K562 (cell line): ENCODE measurements at regions not wholly inside any gene's neighbourhood (a gene's known extent, or its start where the extent isn't known, plus 50 kb on each side); places are given as distances from the start of the nearest gene placed in this dataset.

Source experiments
- CBFB ChIP-seq: sonication (generic); formaldehyde crosslinking; IDR thresholded peaks from 2 replicates; pipeline ENCODE4 v1.4.0; 2020; ENCODE audit warnings: mild to moderate bottlenecking, missing genetic modification reagents
- CTCF ChIP-seq, 3 experiments: IDR thresholded peaks in 2 of 3; conservative IDR thresholded peaks in 1 of 3; 2 replicates each; pipeline ENCODE4 v1.5.1; 2011 to 2012; ENCODE audit warnings: low read length in 3 of 3, mild to moderate bottlenecking in 3 of 3, control low read depth in 2 of 3, improper control_type of control experiment in 1 of 3, inconsistent platforms in 1 of 3, low read depth in 1 of 3, mixed read lengths in 1 of 3, moderate library complexity in 1 of 3; ENCODE audit not compliant: insufficient read depth in 2 of 3
- GABPB1 ChIP-seq: sonication (generic); formaldehyde crosslinking; IDR thresholded peaks from 2 replicates; pipeline ENCODE4 v1.8.0; 2022; ENCODE audit warnings: mild to moderate bottlenecking, missing genetic modification reagents
- MYBL2 ChIP-seq, 2 experiments: fragments of 450-650 bp in 1 of 2; sonication (generic) in 1 of 2; formaldehyde crosslinking in 1 of 2; IDR thresholded peaks; 2 replicates each; pipeline versions ENCODE4 v1.6.1 to v1.8.1; 2017 to 2022; ENCODE audit warnings: borderline replicate concordance in 1 of 2, inconsistent platforms in 1 of 2, low read depth in 1 of 2, mild to moderate bottlenecking in 1 of 2, missing genetic modification reagents in 1 of 2, moderate library complexity in 1 of 2
- RBBP5 ChIP-seq: fragments of 200-600 bp; sonication (generic); IDR thresholded peaks from 2 replicates; pipeline ENCODE4 v1.6.1; 2012; ENCODE audit warnings: borderline replicate concordance, mild to moderate bottlenecking, low read length, control low read depth, inconsistent platforms; ENCODE audit not compliant: insufficient read depth, poor library complexity, severe bottlenecking

- TF ChIP-seq RBBP5, result no peak
- no peak for TF ChIP-seq MYBL2 (IDR thresholded peaks at IDR 0.05; ENCODE audit: low read depth)
- no peak for TF ChIP-seq MYBL2 (CRISPR knock-in tag; IDR thresholded peaks at IDR 0.05; ENCODE audit: borderline replicate concordance)
- no peak for TF ChIP-seq CTCF (IDR thresholded peaks at IDR 0.05 in 2 of 3, conservative IDR thresholded peaks at IDR 0.05 in 1 of 3; ENCODE audit: insufficient read depth in 2 of 3, low read depth in 1 of 3, low read length in 3 of 3)
- no peak for TF ChIP-seq CBFB
- TF ChIP-seq GABPB1 (CRISPR knock-in tag), result no peak
Measured at GRCh38 chr16:64250866-64251265, 871.0 kb downstream of the CDH11 start.
